ENCODE measurements at regions not wholly inside any gene's neighbourhood (a gene's known extent, or its start where the extent isn't known, plus 50 kb on each side); places are given as distances from the start of the nearest gene placed in this dataset.
"Not testable (repeated sequence)": the region's sequence is repeated elsewhere in the genome, so short reads cannot be mapped to it uniquely, and the experiment has no call there.

DNA sequence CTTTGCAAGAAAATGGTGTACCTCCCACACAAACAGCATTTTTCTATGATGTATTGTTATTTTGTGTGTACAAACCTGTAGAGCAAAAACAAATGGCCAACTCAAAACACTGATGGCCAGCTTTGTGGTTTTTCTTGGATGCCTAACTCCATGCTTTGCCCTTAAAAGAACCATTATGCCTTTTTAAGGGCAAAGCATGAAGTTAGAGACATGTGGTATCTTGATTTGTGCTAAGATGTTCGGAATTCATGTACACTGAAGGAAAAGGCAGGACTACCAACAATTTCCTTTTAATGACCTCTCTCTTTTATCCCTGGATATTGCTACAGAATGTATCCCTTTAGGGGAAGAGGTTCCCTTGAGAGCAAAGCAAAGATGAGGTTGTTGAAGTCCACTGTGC, 273.6 kb downstream of the SCG2 start:
- DNase-seq: no peak
- TF ChIP-seq, protein P1, sequence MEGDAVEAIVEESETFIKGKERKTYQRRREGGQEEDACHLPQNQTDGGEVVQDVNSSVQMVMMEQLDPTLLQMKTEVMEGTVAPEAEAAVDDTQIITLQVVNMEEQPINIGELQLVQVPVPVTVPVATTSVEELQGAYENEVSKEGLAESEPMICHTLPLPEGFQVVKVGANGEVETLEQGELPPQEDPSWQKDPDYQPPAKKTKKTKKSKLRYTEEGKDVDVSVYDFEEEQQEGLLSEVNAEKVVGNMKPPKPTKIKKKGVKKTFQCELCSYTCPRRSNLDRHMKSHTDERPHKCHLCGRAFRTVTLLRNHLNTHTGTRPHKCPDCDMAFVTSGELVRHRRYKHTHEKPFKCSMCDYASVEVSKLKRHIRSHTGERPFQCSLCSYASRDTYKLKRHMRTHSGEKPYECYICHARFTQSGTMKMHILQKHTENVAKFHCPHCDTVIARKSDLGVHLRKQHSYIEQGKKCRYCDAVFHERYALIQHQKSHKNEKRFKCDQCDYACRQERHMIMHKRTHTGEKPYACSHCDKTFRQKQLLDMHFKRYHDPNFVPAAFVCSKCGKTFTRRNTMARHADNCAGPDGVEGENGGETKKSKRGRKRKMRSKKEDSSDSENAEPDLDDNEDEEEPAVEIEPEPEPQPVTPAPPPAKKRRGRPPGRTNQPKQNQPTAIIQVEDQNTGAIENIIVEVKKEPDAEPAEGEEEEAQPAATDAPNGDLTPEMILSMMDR (IDR thresholded peaks at IDR 0.05): no peak
- no peak for TF ChIP-seq POLR2A (IDR thresholded peaks at IDR 0.05)
- Histone ChIP-seq H3K4me1 (no peaks in the 10 kb centered on the region), H3K9me3 (no peaks in the 10 kb centered on the region), H3K27ac (no peak overlapping the region), H3K4me3 (no peak overlapping the region), H3K27me3 (no peaks in the 10 kb centered on the region), H3K36me3 (no peaks in the 10 kb centered on the region)

DNA sequence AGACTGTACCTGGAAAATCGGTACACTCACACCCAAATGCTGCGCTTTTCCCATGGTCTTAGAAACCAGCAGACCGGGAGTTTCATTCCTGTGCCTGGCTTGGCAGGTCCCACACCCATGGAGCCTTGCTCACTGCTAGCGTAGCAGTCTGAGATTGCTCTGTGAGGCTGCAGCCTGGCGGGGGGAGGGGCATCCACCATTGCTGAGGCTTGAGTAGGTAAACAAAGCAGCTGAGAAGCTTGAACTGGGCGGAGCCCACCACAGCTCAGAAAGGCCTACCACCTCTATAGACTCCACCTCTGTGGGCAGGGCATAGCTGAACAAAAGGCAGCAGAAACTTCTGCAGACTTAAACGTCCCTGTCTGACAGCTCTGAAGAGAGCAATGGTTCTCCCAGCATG, 271.4 kb downstream of the SCG2 start:
- not testable (repeated sequence) for H3K27ac ChIP-seq, DNase-seq, H3K4me3 ChIP-seq, H3K9me3 ChIP-seq, H3K4me1 ChIP-seq, H3K27me3 ChIP-seq, H3K36me3 ChIP-seq

DNA sequence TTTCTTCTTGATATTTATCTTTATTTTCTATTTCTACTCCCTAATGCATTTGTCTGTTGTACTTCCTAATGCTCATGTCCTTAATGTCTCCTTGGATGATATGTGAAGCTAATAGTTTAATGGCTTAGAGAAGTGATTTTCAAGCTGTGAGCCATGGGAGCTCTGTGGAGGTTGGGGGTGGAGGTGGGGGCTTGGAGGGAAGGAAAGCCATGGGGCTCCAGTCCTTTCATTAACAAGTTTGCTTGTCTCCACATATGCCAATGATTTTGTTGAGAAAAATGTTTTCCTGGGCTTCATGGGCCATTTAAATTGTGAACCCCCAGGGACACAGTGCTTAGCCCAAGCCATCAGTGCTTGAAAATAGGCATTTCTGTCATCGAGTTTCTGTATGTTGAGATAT, 264.1 kb downstream of the SCG2 start:
- Histone ChIP-seq H3K9me3 (no peaks in the 10 kb centered on the region), H3K36me3 (no peaks in the 10 kb centered on the region), H3K4me1 (no peaks in the 10 kb centered on the region), H3K4me3 (no peak overlapping the region), H3K27ac (no peak overlapping the region), H3K27me3 (no peaks in the 10 kb centered on the region)
- DNase-seq: no peak
- no peak for TF ChIP-seq POLR2A (IDR thresholded peaks at IDR 0.05)
- TF ChIP-seq, protein P1 (IDR thresholded peaks at IDR 0.05): no peak

DNA sequence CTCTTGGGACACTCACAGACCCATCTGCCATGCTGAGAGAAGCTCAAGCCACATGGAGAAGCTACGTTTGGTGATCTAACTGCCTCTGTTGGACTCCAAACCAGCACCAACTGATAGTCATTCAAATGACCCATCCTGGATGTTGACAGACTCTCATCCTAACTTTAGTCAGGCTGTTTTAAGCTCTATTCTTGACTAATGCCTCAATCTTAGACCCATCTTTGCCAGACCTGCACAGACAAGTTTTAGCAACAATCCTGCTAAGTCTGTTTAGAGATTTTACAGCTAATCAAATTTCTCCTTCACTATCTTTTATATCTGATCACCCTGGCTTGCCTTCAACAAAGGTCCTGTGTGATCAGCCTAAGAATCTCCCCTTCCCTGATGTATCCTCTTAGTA, 245.1 kb downstream of the SCG2 start:
- Histone ChIP-seq H3K4me3 (no peak overlapping the region), H3K36me3 (no peaks in the 10 kb centered on the region), H3K27me3 (no peaks in the 10 kb centered on the region), H3K4me1 (no peaks in the 10 kb centered on the region), H3K9me3 (no peaks in the 10 kb centered on the region), H3K27ac (no peak overlapping the region)
- no peak for DNase-seq
- TF ChIP-seq, protein P1 (IDR thresholded peaks at IDR 0.05): no peak
- TF ChIP-seq POLR2A (IDR thresholded peaks at IDR 0.05): no peak

DNA sequence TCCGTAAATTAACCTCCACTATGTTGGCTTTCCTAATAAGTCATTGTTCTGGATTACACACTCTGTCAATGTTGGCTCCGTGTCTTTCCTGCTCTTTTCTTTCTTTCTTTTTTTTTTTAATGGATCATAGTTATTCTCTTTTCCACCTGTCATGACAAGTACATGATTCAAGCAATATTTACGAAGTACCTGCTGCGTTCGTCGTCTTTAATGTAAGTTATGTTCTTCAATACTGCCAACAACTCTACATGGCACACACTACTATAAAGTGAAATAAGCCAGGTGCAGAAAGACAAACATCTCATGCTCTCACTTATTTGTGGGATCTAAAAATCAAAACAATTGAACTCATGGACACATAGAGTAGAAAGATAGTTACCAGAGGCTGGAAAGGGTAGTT, 239.1 kb downstream of the SCG2 start:
- H3K27me3 ChIP-seq: no peaks in the 10 kb centered on the region
- no peak overlapping the region for H3K27ac ChIP-seq
- no peaks in the 10 kb centered on the region for H3K4me1 ChIP-seq
- no peaks in the 10 kb centered on the region for H3K9me3 ChIP-seq
- no peaks in the 10 kb centered on the region for H3K36me3 ChIP-seq
- no peak for TF ChIP-seq POLR2A (IDR thresholded peaks at IDR 0.05)
- TF ChIP-seq, protein P1 (IDR thresholded peaks at IDR 0.05): no peak
- no peak overlapping the region for H3K4me3 ChIP-seq
- no peak for DNase-seq

DNA sequence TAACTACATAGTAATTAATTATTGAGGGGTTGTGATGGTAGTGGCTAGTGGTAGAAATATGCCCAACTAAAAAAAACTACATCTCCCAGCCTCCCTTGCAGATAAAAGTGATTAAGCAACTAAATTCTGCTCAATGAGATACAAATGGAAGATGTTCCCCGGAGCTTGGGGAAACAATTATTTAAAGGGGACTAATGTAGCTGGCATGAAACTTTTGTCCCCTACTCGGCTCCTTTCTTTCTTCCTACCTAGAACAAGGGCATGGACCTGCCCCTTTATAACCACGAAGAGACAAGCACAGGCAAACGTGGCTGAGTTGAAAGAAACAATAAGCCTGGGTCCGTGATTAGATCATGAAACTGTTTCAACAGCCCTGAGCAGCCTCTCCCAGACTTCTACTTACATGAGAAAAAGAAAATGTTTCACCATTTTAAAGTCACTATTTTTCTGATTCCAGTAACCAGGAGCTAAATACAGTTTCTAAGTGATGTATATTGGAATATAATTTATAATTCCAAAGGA, 236.9 kb downstream of the SCG2 start:
- H3K27ac ChIP-seq: no peak overlapping the region
- no peaks in the 10 kb centered on the region for H3K27me3 ChIP-seq
- DNase-seq: no peak
- H3K9me3 ChIP-seq: no peaks in the 10 kb centered on the region
- no peak for TF ChIP-seq POLR2A (IDR thresholded peaks at IDR 0.05)
- TF ChIP-seq, protein P1 (IDR thresholded peaks at IDR 0.05): no peak
- no peak overlapping the region for H3K4me3 ChIP-seq
- H3K4me1 ChIP-seq: no peaks in the 10 kb centered on the region
- H3K36me3 ChIP-seq: no peaks in the 10 kb centered on the region
